Glutamatergic neuron (in vitro differentiated cells): ENCODE measurements at regions not wholly inside any gene's neighbourhood (a gene's known extent, or its start where the extent isn't known, plus 50 kb on each side); places are given as distances from the start of the nearest gene placed in this dataset.

Experiments used
- DNase-seq: peaks from one replicate; pipeline ENCODE4 v3.0.0; 2022
- H3K27ac Mint-ChIP-seq: one replicate; pipeline ENCODE4 v1.8.0; 2020; ENCODE audit warnings: mild to moderate bottlenecking, mixed read lengths, inconsistent platforms; ENCODE audit not compliant: unreplicated experiment
- H3K27me3 Mint-ChIP-seq: one replicate; pipeline ENCODE4 v1.8.0; 2020; ENCODE audit warnings: mild to moderate bottlenecking, moderate library complexity, mixed read lengths, inconsistent platforms; ENCODE audit not compliant: unreplicated experiment
- H3K36me3 Mint-ChIP-seq: one replicate; pipeline ENCODE4 v1.8.0; 2020; ENCODE audit warnings: mild to moderate bottlenecking, mixed read lengths, inconsistent platforms; ENCODE audit not compliant: unreplicated experiment
- H3K4me1 Mint-ChIP-seq: one replicate; pipeline ENCODE4 v1.8.0; 2020; ENCODE audit warnings: mild to moderate bottlenecking, low read depth, mixed read lengths, inconsistent platforms; ENCODE audit not compliant: unreplicated experiment
- H3K4me3 Mint-ChIP-seq: one replicate; pipeline ENCODE4 v1.8.0; 2020; ENCODE audit warnings: mild to moderate bottlenecking, mixed read lengths, inconsistent platforms; ENCODE audit not compliant: unreplicated experiment
- H3K9me3 Mint-ChIP-seq: one replicate; pipeline ENCODE4 v1.8.0; 2020; ENCODE audit warnings: mild to moderate bottlenecking, moderate library complexity, mixed read lengths, inconsistent platforms; ENCODE audit not compliant: unreplicated experiment
- CTCF ChIP-seq: fragments of 200-600 bp; sonication (generic); IDR thresholded peaks from one replicate; pipeline ENCODE4 v1.5.0; 2021; ENCODE audit not compliant: partially characterized antibody, unreplicated experiment

DNA sequence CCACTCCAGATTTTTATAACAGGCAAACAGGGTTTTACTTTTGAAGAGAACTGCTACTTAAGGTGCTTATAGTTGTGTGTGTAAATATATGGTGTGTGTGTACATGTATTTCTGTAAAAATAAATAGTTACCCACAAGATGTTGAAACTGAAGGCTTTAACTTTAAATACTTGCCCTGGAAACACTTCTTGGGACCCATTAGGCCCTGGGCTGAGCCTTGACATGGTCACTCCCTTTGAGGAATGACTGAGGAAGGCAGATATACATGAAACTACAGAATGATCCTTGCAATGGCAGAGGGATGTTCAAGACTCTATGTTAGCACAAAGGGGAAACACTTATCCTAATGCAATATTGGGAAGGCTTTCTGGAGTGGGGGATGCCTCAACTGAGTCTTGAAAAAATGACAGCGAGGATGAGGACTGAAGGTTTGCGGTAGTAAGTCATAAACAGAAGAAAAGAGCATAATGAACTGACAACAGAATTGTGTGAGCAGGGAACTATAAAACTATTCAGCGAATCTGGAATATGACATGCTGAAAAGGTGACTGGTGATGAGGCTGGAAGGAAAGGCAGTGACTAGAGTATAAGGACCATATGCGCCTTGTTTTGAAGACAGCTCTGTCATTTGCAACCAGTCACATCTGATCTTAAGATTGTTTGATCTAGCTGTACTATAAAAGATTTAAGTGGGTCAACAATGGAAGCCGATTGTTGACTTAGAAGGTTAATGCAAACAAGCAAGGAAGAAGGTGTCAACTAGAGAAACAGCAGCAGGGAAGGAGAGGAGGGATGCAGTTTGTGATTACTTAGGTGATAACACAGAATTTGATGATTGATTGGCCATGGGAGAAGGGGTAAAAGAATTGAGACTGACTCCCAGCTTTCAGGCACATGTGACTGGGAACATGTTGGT lies 64.4 kb upstream of the COL21A1 start:
- DNase-seq: no peak
- Mint-ChIP-seq H3K4me3 (no peak overlapping the region), H3K27ac (no peak overlapping the region), H3K36me3 (peaks cover 5% of the 10 kb centered on the region), H3K27me3 (no peaks in the 10 kb centered on the region), H3K9me3 (no peaks in the 10 kb centered on the region), H3K4me1 (no peaks in the 10 kb centered on the region)
- TF ChIP-seq CTCF: no peak

DNA sequence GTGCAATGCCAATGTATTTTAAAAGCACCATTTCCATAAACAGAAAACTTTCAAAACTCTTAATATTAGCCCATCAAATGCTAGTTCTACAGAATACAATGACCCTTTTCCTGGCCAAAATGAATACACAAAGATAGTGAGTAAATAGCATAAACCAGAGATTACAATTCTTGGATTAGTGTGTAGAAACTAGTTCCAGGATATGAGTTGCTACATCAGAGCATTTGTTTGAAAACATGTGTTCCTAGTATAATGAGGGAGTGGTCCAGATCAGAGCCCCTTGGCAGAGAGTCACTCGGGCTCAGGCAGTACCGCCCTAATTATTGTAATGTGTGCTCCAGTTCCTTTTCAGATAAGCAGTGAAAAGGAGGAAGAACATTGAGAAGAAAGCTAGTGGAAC lies 63.7 kb upstream of the COL21A1 start:
- peaks cover 2% of the 10 kb centered on the region for H3K9me3 Mint-ChIP-seq
- no peaks in the 10 kb centered on the region for H3K27me3 Mint-ChIP-seq
- peaks cover 5% of the 10 kb centered on the region for H3K36me3 Mint-ChIP-seq
- H3K4me1 Mint-ChIP-seq: no peaks in the 10 kb centered on the region
- no peak overlapping the region for H3K27ac Mint-ChIP-seq
- no peak for DNase-seq
- no peak for TF ChIP-seq CTCF
- H3K4me3 Mint-ChIP-seq: no peak overlapping the region

GRCh38 chr6:56310241-56310640 lies 62.9 kb upstream of the COL21A1 start:
- Mint-ChIP-seq H3K9me3 (peaks cover 2% of the 10 kb centered on the region), H3K4me1 (no peaks in the 10 kb centered on the region), H3K36me3 (peaks cover 5% of the 10 kb centered on the region), H3K27ac (no peak overlapping the region), H3K27me3 (no peaks in the 10 kb centered on the region), H3K4me3 (no peak overlapping the region)
- no peak for DNase-seq
- TF ChIP-seq CTCF: peak; percentile 5

- Mint-ChIP-seq H3K4me3 (no peak overlapping the region), H3K4me1 (no peaks in the 10 kb centered on the region), H3K27me3 (no peaks in the 10 kb centered on the region)
Observed at GRCh38 chr6:56299916-56300315, 52.5 kb upstream of the COL21A1 start.

More at GRCh38 chr6:56299916-56300315, 52.5 kb upstream of the COL21A1 start:
- Mint-ChIP-seq H3K36me3 (no peaks in the 10 kb centered on the region), H3K27ac (no peak overlapping the region), H3K9me3 (no peaks in the 10 kb centered on the region)
- no peak for TF ChIP-seq CTCF
- no peak for DNase-seq
